Amniotic epithelial cell (primary cell): ENCODE measurements at regions not wholly inside any gene's neighbourhood (a gene's known extent, or its start where the extent isn't known, plus 50 kb on each side); places are given as distances from the start of the nearest gene placed in this dataset.

Experiments used
- DNase-seq: peaks from one replicate; pipeline ENCODE4 v3.0.0-alpha.2; 2010; ENCODE audit warnings: low read depth

- DNase-seq = no peak
Observed at GRCh38 chr10:85547460-85548023, 819.1 kb downstream of the GRID1 start.

GRCh38 chr10:85548034-85548433 lies 818.6 kb downstream of the GRID1 start:
- DNase-seq = no peak
